H1 (cell line): ENCODE measurements at regions not wholly inside any gene's neighbourhood (a gene's known extent, or its start where the extent isn't known, plus 50 kb on each side); places are given as distances from the start of the nearest gene placed in this dataset.

Experiments
- BACH1 ChIP-seq: IDR thresholded peaks from 2 replicates; pipeline ENCODE4 v1.6.1; 2012; ENCODE audit warnings: low read length, improper control_type of control experiment
- CEBPB ChIP-seq: IDR thresholded peaks from 2 replicates; pipeline ENCODE4 v1.6.1; 2012; ENCODE audit warnings: low read depth, low read length
- CTCF ChIP-seq, 3 experiments: IDR thresholded peaks; 1 replicate in 2 of 3; 2 replicates in 1 of 3; pipeline versions ENCODE4 v1.5.1 to v1.6.1; 2011; ENCODE audit warnings: low read length in 3 of 3, mild to moderate bottlenecking in 3 of 3, inconsistent platforms in 2 of 3, low read depth in 1 of 3, moderate library complexity in 1 of 3; ENCODE audit not compliant: insufficient read depth in 1 of 3; ENCODE audit errors: control extremely low read depth in 1 of 3
- EP300 ChIP-seq, 2 experiments: IDR thresholded peaks; 1 replicate in 1 of 2; 2 replicates in 1 of 2; pipeline ENCODE4 v1.6.1; 2011 to 2012; ENCODE audit warnings: low read depth in 2 of 2, low read length in 2 of 2, mild to moderate bottlenecking in 2 of 2, borderline replicate concordance in 1 of 2, inconsistent platforms in 1 of 2, moderate library complexity in 1 of 2
- RNF2 ChIP-seq: fragments of 200-900, 300-1000 bp; sonication (generic); IDR thresholded peaks from 2 replicates; pipeline ENCODE4 v1.7.1; 2016; ENCODE audit warnings: borderline replicate concordance, low read depth, mild to moderate bottlenecking, antibody characterized with exemption, low read length; ENCODE audit not compliant: poor library complexity, severe bottlenecking; ENCODE audit errors: missing control alignments
- TCF12 ChIP-seq: IDR thresholded peaks from 2 replicates; pipeline ENCODE4 v1.6.1; 2011; ENCODE audit warnings: low read depth, mild to moderate bottlenecking, low read length

- TF ChIP-seq TCF12, result no peak
- no peak for TF ChIP-seq BACH1
- peak; percentile 11 to 49 (median 37) for TF ChIP-seq CTCF (IDR thresholded peaks at IDR 0.05; ENCODE audit: control extremely low read depth in 1 of 3, insufficient read depth in 1 of 3, low read depth in 1 of 3, low read length in 3 of 3)
- TF ChIP-seq CEBPB, result no peak
- no peak for TF ChIP-seq EP300 (IDR thresholded peaks at IDR 0.05; ENCODE audit: borderline replicate concordance in 1 of 2, low read depth in 2 of 2, low read length in 2 of 2)
- no peak for TF ChIP-seq RNF2
These were observed 508.8 kb upstream of the CDH8 start for GRCh38 chr16:62545039-62545438.
